GM18498 (cell line): ENCODE measurements at regions not wholly inside any gene's neighbourhood (a gene's known extent, or its start where the extent isn't known, plus 50 kb on each side); places are given as distances from the start of the nearest gene placed in this dataset.

Source experiments
- ATAC-seq: cut with Tn5 transposase; IDR thresholded peaks from one replicate; pipeline ENCODE4 v1.9.1; 2021; ENCODE audit warnings: mild to moderate bottlenecking, moderate library complexity; ENCODE audit not compliant: unreplicated experiment

GRCh38 chr7:36088966-36089365 is 64.1 kb upstream of the EEPD1 start:
- no peak for ATAC-seq

- no peak for ATAC-seq
Observed at GRCh38 chr7:36090976-36091873, 61.8 kb upstream of the EEPD1 start.

- ATAC-seq = no peak
Observed at GRCh38 chr7:36091874-36092176, 61.2 kb upstream of the EEPD1 start.

GRCh38 chr7:36092221-36092771 is 60.8 kb upstream of the EEPD1 start:
- no peak for ATAC-seq

- ATAC-seq = no peak
Observed at GRCh38 chr7:36096460-36097095, 56.5 kb upstream of the EEPD1 start.

- ATAC-seq = no peak
Observed at GRCh38 chr7:36098096-36098495, 55.0 kb upstream of the EEPD1 start.

- no peak for ATAC-seq
Observed at GRCh38 chr7:36100226-36100625, 52.8 kb upstream of the EEPD1 start.

GRCh38 chr7:36100634-36101033 is 52.4 kb upstream of the EEPD1 start:
- ATAC-seq = no peak
